HL-60/S4 treated with retinoic acid at 250 ng/mL for 4 days and 3 days (cell line): ENCODE measurements at regions not wholly inside any gene's neighbourhood (a gene's known extent, or its start where the extent isn't known, plus 50 kb on each side); places are given as distances from the start of the nearest gene placed in this dataset.

Experiments used
- in situ Hi-C: fragments of 300-500 bp; cut with MboI; formaldehyde crosslinking; loops from 2 replicates; pipeline ENCODE4 v1.7.0; 2022; ENCODE audit warnings: low sequenced_read_pairs

- in situ Hi-C loops, result loop anchor here (25.0 kb wide), 1 partner anchor 226 kb away; no protein-coding TSS in a partner anchor
Measured at GRCh38 chr12:29086325-29087271, 62.5 kb upstream of the FAR2 start.

- in situ Hi-C loops, result loop anchor here (25.0 kb wide), 1 partner anchor 224 kb away; no protein-coding TSS in a partner anchor
Measured at GRCh38 chr12:29088611-29089219, 60.4 kb upstream of the FAR2 start.
